GM21515 (cell line): ENCODE measurements at regions not wholly inside any gene's neighbourhood (a gene's known extent, or its start where the extent isn't known, plus 50 kb on each side); places are given as distances from the start of the nearest gene placed in this dataset.

Source experiments
- ATAC-seq: cut with Tn5 transposase; IDR thresholded peaks from one replicate; pipeline ENCODE4 v1.9.1; 2021; ENCODE audit not compliant: unreplicated experiment

DNA sequence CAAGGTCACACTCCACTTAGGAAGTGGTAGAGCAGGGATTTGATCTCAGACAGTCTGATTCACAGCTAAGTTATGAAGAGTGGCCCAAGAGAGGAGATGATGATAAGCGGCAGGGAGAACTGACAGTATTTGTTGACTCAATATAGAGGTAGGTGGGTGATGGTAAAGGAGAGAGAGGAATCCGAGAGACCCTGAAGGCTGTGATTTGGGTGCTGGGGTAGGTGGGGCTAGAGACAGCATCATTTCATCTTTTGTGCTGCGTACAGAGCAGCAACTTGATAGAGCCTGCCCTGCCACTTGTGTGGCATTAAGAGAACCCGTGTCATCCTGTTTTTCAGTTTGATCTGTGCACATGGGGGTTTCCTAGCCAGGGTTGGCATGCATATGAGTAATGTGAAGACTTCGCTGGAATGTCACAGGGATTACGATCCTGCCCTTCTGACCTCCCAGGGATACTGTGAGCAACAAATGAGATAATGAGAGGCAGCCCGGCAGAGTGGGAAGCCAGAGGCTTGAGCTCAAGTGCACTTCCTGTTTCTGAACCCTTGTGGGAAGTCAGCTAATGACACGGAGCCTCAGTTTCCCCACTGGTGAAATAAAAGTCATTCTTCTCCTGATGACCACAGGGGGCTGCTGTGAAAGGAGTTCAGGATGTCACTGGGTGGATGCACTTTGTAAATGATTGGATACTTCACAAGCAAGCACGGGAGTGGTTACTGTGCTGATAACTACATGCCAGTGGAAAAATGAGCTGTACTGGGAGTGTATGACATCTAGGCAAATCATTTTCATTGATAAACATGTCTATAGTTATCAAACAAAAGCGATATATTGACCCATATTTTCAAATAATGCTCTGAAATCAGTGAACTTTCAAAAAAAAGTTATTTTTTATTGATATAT is 59.5 kb upstream of the IGF1 start:
- no peak for ATAC-seq

DNA sequence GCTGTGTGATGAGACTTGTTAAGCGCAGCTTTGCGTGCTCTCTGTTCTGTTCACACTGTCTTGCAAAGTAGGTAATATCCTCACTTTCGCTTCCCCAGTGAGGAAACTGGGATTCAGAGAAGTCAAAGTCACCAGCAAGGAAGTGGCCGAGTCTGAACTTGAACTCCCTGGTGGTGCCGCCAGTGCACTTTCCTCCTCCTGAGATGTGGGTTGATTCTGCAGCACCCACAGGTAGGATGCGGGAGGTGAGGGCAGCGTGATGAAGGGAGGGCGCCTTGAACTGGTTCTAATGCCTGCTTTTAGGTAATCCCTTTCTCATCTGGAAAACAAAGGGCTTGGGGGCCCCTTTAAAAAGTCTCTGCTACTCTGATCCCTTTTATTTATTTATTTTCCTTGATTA is 54.9 kb upstream of the IGF1 start:
- ATAC-seq = no peak

DNA sequence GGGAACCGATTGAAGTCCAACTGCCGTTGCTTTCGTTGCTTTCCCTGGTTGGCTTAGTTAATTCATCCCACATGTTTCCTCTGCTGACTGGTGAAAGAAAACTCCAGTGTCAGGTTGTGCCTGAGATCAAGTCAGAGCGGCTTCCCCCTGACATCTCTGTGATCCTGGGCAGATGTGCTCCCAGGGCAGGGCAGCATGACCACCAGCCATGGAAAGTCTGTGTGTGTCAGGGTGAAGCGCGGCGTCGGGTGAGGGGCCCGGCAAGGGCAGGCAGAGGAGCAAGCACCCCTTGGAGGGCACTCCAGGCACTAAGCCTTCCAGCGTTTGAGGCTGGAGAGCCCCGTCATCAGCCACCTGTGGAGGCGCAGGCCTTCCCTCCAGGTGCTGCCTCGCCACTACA is 54.5 kb upstream of the IGF1 start:
- no peak for ATAC-seq

DNA sequence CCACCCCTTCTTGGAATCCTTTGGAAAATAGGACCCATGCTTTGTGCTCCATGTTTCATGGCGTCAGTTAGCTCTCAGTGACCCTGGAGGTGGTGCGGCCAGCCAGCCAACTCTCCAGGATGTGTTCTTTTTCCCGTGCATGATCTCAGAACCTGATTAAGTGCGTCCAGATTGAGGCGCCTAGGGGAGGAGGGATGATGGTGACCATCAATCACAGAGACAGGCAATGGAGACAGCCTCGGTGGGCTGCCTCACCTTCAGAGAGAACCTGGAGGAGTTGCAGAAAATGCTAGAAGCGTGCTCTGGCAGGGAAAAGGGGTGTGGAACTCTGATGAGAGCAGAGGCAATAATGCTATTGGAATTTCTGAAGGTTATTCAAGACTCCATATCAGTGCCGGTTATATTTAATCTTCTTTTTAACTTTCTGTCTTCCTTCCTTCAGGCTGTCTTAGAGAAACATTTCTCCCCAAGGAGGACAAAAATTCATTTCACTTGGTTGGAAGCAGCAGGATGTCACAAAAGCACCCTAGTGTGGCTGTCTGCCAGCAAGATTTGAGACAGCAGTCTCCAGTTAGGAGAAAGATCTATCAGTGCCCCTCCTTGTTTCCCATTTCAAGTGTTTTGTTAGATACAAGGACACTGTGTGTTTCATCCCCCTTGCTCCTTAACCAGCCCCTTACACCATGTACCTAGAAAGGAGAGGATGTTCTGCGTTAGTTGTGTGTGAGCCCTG is 53.3 kb upstream of the IGF1 start:
- ATAC-seq = no peak
